ENCODE measurements at regions not wholly inside any gene's neighbourhood (a gene's known extent, or its start where the extent isn't known, plus 50 kb on each side); places are given as distances from the start of the nearest gene placed in this dataset.

GRCh38 chr11:76276781-76277155 lies 70.5 kb upstream of the WNT11 start:
- in situ Hi-C loops (cut with HindIII; ENCODE audit: low pct_unique_long_range_greater_than_20kb, low sequenced_read_pairs) = no loop called here
- Histone ChIP-seq H3K4me3 (ENCODE audit: low read depth in 2 of 2, low read length in 2 of 2) (no peak overlapping the region), H3K27ac (ENCODE audit: low read length) (no peak overlapping the region), H3K36me3 (ENCODE audit: control insufficient read depth, insufficient read depth, low read length) (no peaks in the 10 kb centered on the region), H3K9me3 (ENCODE audit: control insufficient read depth, insufficient read depth, low read depth, low read length) (0 out of 2 replicates have a peak, but pooled peaks cover 5% of the 10 kb centered on the region), H3K27me3 (ENCODE audit: control insufficient read depth, insufficient read depth, low read length) (no peaks in the 10 kb centered on the region), H3K4me1 (ENCODE audit: control insufficient read depth, insufficient read depth, low read length) (no peaks in the 10 kb centered on the region)
- DNase-seq (ENCODE audit: low read depth, low spot score) (no peak), ATAC-seq (0 out of 2 replicates have a peak, but pooled peaks have one; percentile 10)
- ChIA-PET CTCF (no interaction called here), POLR2A (no interaction called here)
- intact Hi-C loops (cut with micrococcal nuclease; ENCODE audit: unreplicated experiment) = no loop called here
- TF ChIP-seq REST (IDR thresholded peaks at IDR 0.05; ENCODE audit: insufficient read depth in 1 of 2, low read depth in 2 of 2, low read length in 1 of 2) (no peak), CTCF (IDR thresholded peaks at IDR 0.05) (no peak), POLR2AphosphoS5 (IDR thresholded peaks at IDR 0.05; ENCODE audit: low read depth, low read length) (no peak), SIN3A (IDR thresholded peaks at IDR 0.05; ENCODE audit: borderline replicate concordance, insufficient read depth, low read depth, low read length) (no peak), TCF7L2 (IDR thresholded peaks at IDR 0.05; ENCODE audit: low read depth, low read length) (no peak)
- no TSS peak for BruUV-seq (replicated peaks)

GRCh38 chr11:76276046-76276780 lies 69.9 kb upstream of the WNT11 start:
- ChIA-PET POLR2A (no interaction called here), CTCF (no interaction called here)
- no peaks in the 10 kb centered on the region for H3K36me3 ChIP-seq (ENCODE audit: control insufficient read depth, insufficient read depth, low read length)
- no peak for TF ChIP-seq SIN3A (IDR thresholded peaks at IDR 0.05; ENCODE audit: borderline replicate concordance, insufficient read depth, low read depth, low read length)
- no peak for TF ChIP-seq POLR2AphosphoS5 (IDR thresholded peaks at IDR 0.05; ENCODE audit: low read depth, low read length)
- TF ChIP-seq TCF7L2 (IDR thresholded peaks at IDR 0.05; ENCODE audit: low read depth, low read length) = no peak
- TF ChIP-seq REST (IDR thresholded peaks at IDR 0.05; ENCODE audit: insufficient read depth in 1 of 2, low read depth in 2 of 2, low read length in 1 of 2) = no peak
- no peak for TF ChIP-seq CTCF (IDR thresholded peaks at IDR 0.05)
- BruUV-seq (replicated peaks) = no TSS peak
- no peaks in the 10 kb centered on the region for H3K4me1 ChIP-seq (ENCODE audit: control insufficient read depth, insufficient read depth, low read length)
- H3K27me3 ChIP-seq (ENCODE audit: control insufficient read depth, insufficient read depth, low read length) = no peaks in the 10 kb centered on the region
- 0 out of 2 replicates have a peak, but pooled peaks cover 5% of the 10 kb centered on the region for H3K9me3 ChIP-seq (ENCODE audit: control insufficient read depth, insufficient read depth, low read depth, low read length)
- H3K27ac ChIP-seq (ENCODE audit: low read length) = no peak overlapping the region
- DNase-seq (ENCODE audit: low read depth, low spot score) = no peak
- no peak overlapping the region for H3K4me3 ChIP-seq (ENCODE audit: low read depth in 2 of 2, low read length in 2 of 2)
- in situ Hi-C loops (cut with HindIII; ENCODE audit: low pct_unique_long_range_greater_than_20kb, low sequenced_read_pairs) (no loop called here), intact Hi-C loops (cut with micrococcal nuclease; ENCODE audit: unreplicated experiment) (no loop called here)
- ATAC-seq = no peak
